Tibial nerve (tissue), 3 donors: ENCODE measurements at regions not wholly inside any gene's neighbourhood (a gene's known extent, or its start where the extent isn't known, plus 50 kb on each side); places are given as distances from the start of the nearest gene placed in this dataset.

Experiments used
- CTCF ChIP-seq, 5 experiments: fragments of 200-600 bp in 3 of 5; fragments of 450-650 bp in 2 of 5; sonication (generic) in 3 of 5; IDR thresholded peaks; one replicate each; pipeline ENCODE4 v1.5.1; 2016 to 2019; ENCODE audit warnings: antibody characterized with exemption in 5 of 5, mild to moderate bottlenecking in 3 of 5, moderate library complexity in 2 of 5
- POLR2A ChIP-seq, 2 donors: fragments of 450-650 bp; IDR thresholded peaks; one replicate each; pipeline ENCODE4 v1.6.1; 2017; ENCODE audit warnings: antibody characterized with exemption in 2 of 2, mild to moderate bottlenecking in 2 of 2, moderate library complexity in 2 of 2

DNA sequence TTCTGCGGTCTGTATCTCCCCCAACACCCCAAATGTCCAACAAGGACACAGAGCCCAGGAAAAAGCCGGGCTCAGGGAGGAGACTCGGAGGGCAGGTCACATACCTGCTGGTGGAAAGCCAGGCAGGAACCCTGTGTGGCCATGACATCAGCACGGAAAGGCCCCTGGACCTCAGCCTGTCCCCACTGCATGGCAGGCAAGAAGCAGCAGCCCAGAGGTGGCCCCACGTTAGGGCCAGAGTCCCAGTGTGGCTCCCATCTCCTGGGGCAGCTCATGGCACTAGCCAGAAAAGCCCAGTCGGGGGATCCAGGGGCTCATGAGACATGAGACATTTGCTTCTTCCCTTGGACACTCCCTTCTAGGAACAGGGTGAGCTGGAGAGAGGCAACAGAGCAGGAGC lies 258.7 kb downstream of the DLL1 start:
- TF ChIP-seq CTCF (IDR thresholded peaks at IDR 0.05), result no peak
- no peak for TF ChIP-seq POLR2A (IDR thresholded peaks at IDR 0.05)
